ENCODE measurements at regions not wholly inside any gene's neighbourhood (a gene's known extent, or its start where the extent isn't known, plus 50 kb on each side); places are given as distances from the start of the nearest gene placed in this dataset.

GRCh38 chr11:70863993-70864392 is 388.4 kb downstream of the SHANK2 start:
- TF ChIP-seq CTCF (IDR thresholded peaks at IDR 0.05): no peak
- TF ChIP-seq POLR2A (IDR thresholded peaks at IDR 0.05): no peak
- no peak for DNase-seq
- intact Hi-C loops (cut with DNase I; ENCODE audit: low total_unique reads): no loop called here
- Histone ChIP-seq H3K27ac (no peak overlapping the region), H3K27me3 (no peaks in the 10 kb centered on the region), H3K36me3 (no peaks in the 10 kb centered on the region), H3K9me3 (no peaks in the 10 kb centered on the region), H3K4me3 (no peak overlapping the region), H3K4me1 (no peaks in the 10 kb centered on the region)

GRCh38 chr11:70865356-70865755 is 387.0 kb downstream of the SHANK2 start:
- no peak for DNase-seq
- intact Hi-C loops (cut with DNase I; ENCODE audit: low total_unique reads): no loop called here

GRCh38 chr11:70866834-70867233 is 385.5 kb downstream of the SHANK2 start:
- H3K27me3 ChIP-seq: no peaks in the 10 kb centered on the region
- TF ChIP-seq CTCF (IDR thresholded peaks at IDR 0.05) (no peak), POLR2A (IDR thresholded peaks at IDR 0.05) (no peak)
- intact Hi-C loops (cut with DNase I; ENCODE audit: low total_unique reads): no loop called here

More at GRCh38 chr11:70865356-70865755, 387.0 kb downstream of the SHANK2 start:
- no peak overlapping the region for H3K4me3 ChIP-seq
- H3K9me3 ChIP-seq: no peaks in the 10 kb centered on the region
- no peaks in the 10 kb centered on the region for H3K36me3 ChIP-seq
- no peak overlapping the region for H3K27ac ChIP-seq
- no peaks in the 10 kb centered on the region for H3K4me1 ChIP-seq
- H3K27me3 ChIP-seq: no peaks in the 10 kb centered on the region
- no peak for TF ChIP-seq POLR2A (IDR thresholded peaks at IDR 0.05)
- TF ChIP-seq CTCF (IDR thresholded peaks at IDR 0.05): no peak

GRCh38 chr11:70867281-70868047 is 384.9 kb downstream of the SHANK2 start:
- Histone ChIP-seq H3K36me3 (no peaks in the 10 kb centered on the region), H3K4me1 (no peaks in the 10 kb centered on the region), H3K27me3 (no peaks in the 10 kb centered on the region), H3K4me3 (no peak overlapping the region), H3K9me3 (no peaks in the 10 kb centered on the region), H3K27ac (no peak overlapping the region)
- TF ChIP-seq POLR2A (IDR thresholded peaks at IDR 0.05): no peak
- TF ChIP-seq CTCF (IDR thresholded peaks at IDR 0.05): no peak
- intact Hi-C loops (cut with DNase I; ENCODE audit: low total_unique reads): no loop called here
- no peak for DNase-seq

More at GRCh38 chr11:70866834-70867233, 385.5 kb downstream of the SHANK2 start:
- no peak overlapping the region for H3K4me3 ChIP-seq
- no peaks in the 10 kb centered on the region for H3K9me3 ChIP-seq
- H3K27ac ChIP-seq: no peak overlapping the region
- DNase-seq: no peak
- H3K4me1 ChIP-seq: no peaks in the 10 kb centered on the region
- H3K36me3 ChIP-seq: no peaks in the 10 kb centered on the region

GRCh38 chr11:70868341-70868885 is 384.0 kb downstream of the SHANK2 start:
- Histone ChIP-seq H3K36me3 (no peaks in the 10 kb centered on the region), H3K27ac (no peak overlapping the region), H3K4me1 (no peaks in the 10 kb centered on the region), H3K9me3 (no peaks in the 10 kb centered on the region), H3K27me3 (no peaks in the 10 kb centered on the region), H3K4me3 (no peak overlapping the region)
- intact Hi-C loops (cut with DNase I; ENCODE audit: low total_unique reads): no loop called here
- DNase-seq: no peak
- TF ChIP-seq CTCF (IDR thresholded peaks at IDR 0.05) (no peak), POLR2A (IDR thresholded peaks at IDR 0.05) (no peak)
